Breast epithelium (tissue), 3 donors: ENCODE measurements at regions not wholly inside any gene's neighbourhood (a gene's known extent, or its start where the extent isn't known, plus 50 kb on each side); places are given as distances from the start of the nearest gene placed in this dataset.

Experiments
- CTCF ChIP-seq, 3 donors: fragments of 450-650 bp; IDR thresholded peaks; one replicate each; pipeline ENCODE4 v1.5.1; 2016 to 2017; ENCODE audit warnings: antibody characterized with exemption in 3 of 3, mild to moderate bottlenecking in 3 of 3, moderate library complexity in 3 of 3
- POLR2A ChIP-seq: fragments of 450-650 bp; IDR thresholded peaks from one replicate; pipeline ENCODE4 v1.6.1; 2016; ENCODE audit warnings: antibody characterized with exemption, mild to moderate bottlenecking, moderate library complexity
- POLR2AphosphoS5 ChIP-seq, 3 donors: sonication (generic); formaldehyde crosslinking; IDR thresholded peaks; one replicate each; pipeline ENCODE4 v1.6.1; 2017; ENCODE audit warnings: antibody characterized with exemption in 3 of 3

- TF ChIP-seq POLR2A (no peak), CTCF (IDR thresholded peaks at IDR 0.05) (no peak), POLR2AphosphoS5 (IDR thresholded peaks at IDR 0.05) (no peak)
Measured at GRCh38 chr11:115930886-115931547, 426.8 kb upstream of the CADM1 start.
